ENCODE measurements at regions not wholly inside any gene's neighbourhood (a gene's known extent, or its start where the extent isn't known, plus 50 kb on each side); places are given as distances from the start of the nearest gene placed in this dataset.

DNA sequence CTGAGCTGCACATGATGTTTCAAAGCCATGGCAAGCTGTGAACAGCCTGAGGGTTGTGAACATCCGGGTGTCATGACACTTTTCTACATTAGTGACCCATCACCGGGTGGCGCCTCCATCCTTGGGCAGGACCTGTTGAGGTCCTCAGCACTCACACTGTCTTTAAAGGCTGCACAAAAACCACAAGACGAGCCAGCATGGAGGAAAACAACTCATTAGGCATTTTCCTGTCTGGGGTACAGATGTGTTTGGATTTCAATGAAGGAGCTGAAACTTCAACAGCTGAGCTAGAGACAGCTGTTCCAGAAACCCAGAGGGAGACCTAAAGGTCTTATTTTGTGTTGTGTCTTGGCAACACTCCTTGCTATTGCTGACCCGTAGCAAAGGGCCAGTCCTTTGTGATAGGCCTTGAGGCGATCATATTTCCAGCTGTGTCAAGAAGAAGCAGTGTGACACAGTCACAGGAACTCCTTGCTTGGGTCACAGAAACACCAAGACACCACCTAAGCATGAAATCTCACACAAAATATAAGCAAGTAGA is 151.8 kb upstream of the VLDLR start:
- H3K27me3 ChIP-seq (ENCODE audit: control insufficient read depth in 1 of 2, insufficient read depth in 2 of 2, low read length in 2 of 2): peaks cover 0 to 6% of the 10 kb centered on the region in 2 experiments
- H3K4me1 ChIP-seq (ENCODE audit: insufficient read depth, low read length): no peaks in the 10 kb centered on the region
- H3K36me3 ChIP-seq (ENCODE audit: insufficient read depth, low read length): no peaks in the 10 kb centered on the region
- no peak overlapping the region for H3K4me3 ChIP-seq (ENCODE audit: low read length)
- Mint-ChIP-seq H3K4me1 (ENCODE audit: low read depth) (no peaks in the 10 kb centered on the region), H3K27ac (no peak overlapping the region), H3K9me3 (no peaks in the 10 kb centered on the region), H3K27me3 (peaks cover 23% of the 10 kb centered on the region), H3K4me3 (no peak overlapping the region), H3K36me3 (ENCODE audit: low read depth) (no peaks in the 10 kb centered on the region)
- intact Hi-C loops (cut with DNase I, micrococcal nuclease): no loop called here
- no peak for DNase-seq
- no peak for ATAC-seq (ENCODE audit: poor library complexity)
- no peaks in the 10 kb centered on the region for H3K9me3 ChIP-seq (ENCODE audit: control insufficient read depth in 1 of 2, insufficient read depth in 1 of 2, low read length in 2 of 2)
- TF ChIP-seq, protein P1, sequence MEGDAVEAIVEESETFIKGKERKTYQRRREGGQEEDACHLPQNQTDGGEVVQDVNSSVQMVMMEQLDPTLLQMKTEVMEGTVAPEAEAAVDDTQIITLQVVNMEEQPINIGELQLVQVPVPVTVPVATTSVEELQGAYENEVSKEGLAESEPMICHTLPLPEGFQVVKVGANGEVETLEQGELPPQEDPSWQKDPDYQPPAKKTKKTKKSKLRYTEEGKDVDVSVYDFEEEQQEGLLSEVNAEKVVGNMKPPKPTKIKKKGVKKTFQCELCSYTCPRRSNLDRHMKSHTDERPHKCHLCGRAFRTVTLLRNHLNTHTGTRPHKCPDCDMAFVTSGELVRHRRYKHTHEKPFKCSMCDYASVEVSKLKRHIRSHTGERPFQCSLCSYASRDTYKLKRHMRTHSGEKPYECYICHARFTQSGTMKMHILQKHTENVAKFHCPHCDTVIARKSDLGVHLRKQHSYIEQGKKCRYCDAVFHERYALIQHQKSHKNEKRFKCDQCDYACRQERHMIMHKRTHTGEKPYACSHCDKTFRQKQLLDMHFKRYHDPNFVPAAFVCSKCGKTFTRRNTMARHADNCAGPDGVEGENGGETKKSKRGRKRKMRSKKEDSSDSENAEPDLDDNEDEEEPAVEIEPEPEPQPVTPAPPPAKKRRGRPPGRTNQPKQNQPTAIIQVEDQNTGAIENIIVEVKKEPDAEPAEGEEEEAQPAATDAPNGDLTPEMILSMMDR (IDR thresholded peaks at IDR 0.05): no peak
- no peak overlapping the region for H3K27ac ChIP-seq (ENCODE audit: low read depth in 1 of 2, low read length in 2 of 2)
- CTCF ChIA-PET: no interaction called here
- POLR2A ChIA-PET: no interaction called here

DNA sequence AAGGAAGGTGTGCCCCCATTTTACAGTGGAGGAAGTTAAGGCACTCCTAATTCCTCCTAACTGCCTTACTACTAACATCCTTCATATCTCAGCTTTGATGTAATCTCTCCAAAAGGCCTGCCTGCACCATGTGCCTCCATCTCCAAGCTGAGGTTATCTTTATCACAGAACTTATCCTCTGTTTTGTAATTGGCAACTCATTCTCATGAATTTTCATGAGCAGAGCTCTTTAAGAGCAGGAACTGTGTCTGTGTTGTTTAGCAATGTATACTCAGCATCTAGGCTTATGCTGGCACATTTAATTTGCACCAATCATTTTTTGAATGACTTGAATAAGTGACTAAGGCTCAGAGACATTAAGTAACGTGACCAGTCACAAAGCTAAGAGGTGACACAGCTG is 147.9 kb upstream of the VLDLR start:
- CTCF ChIA-PET: no interaction called here

DNA sequence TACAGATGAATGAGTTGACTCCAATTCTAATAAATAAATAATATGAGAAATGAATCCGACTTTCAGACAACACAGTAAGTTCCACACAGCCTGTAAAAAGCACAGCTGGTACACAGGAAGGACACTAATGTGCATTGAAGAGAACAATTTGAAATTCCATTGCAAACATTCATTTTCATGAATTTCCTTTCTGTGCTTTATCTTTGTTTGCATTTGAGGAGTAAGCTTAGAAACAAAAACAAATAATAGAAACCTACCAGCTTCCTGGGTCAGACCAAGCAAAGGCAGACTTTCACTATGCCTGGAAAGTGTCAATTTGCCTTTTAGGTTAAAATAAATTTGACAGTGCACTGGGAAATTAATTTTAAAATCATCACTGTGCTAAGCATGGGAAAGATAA is 143.8 kb upstream of the VLDLR start:
- H3K4me1 Mint-ChIP-seq (ENCODE audit: low read depth): no peaks in the 10 kb centered on the region
- H3K36me3 ChIP-seq (ENCODE audit: insufficient read depth, low read length): no peaks in the 10 kb centered on the region
- DNase-seq (no peak), ATAC-seq (ENCODE audit: poor library complexity) (no peak)
- H3K27me3 ChIP-seq (ENCODE audit: control insufficient read depth in 1 of 2, insufficient read depth in 2 of 2, low read length in 2 of 2): no peaks in the 10 kb centered on the region
- H3K27me3 Mint-ChIP-seq: peaks cover 7% of the 10 kb centered on the region
- TF ChIP-seq, protein P1 (IDR thresholded peaks at IDR 0.05): no peak
- no peaks in the 10 kb centered on the region for H3K36me3 Mint-ChIP-seq (ENCODE audit: low read depth)
- H3K27ac Mint-ChIP-seq: no peak overlapping the region
- no peak overlapping the region for H3K4me3 ChIP-seq (ENCODE audit: low read length)
- no peaks in the 10 kb centered on the region for H3K9me3 ChIP-seq (ENCODE audit: control insufficient read depth in 1 of 2, insufficient read depth in 1 of 2, low read length in 2 of 2)
- no peak overlapping the region for H3K27ac ChIP-seq (ENCODE audit: low read depth in 1 of 2, low read length in 2 of 2)
- H3K4me3 Mint-ChIP-seq: no peak overlapping the region
- ChIA-PET POLR2A (no interaction called here), CTCF (no interaction called here)
- intact Hi-C loops (cut with DNase I, micrococcal nuclease): no loop called here
- H3K4me1 ChIP-seq (ENCODE audit: insufficient read depth, low read length): no peaks in the 10 kb centered on the region
- H3K9me3 Mint-ChIP-seq: no peaks in the 10 kb centered on the region

More for the DNA sequence above, 147.9 kb upstream of the VLDLR start:
- H3K27ac ChIP-seq (ENCODE audit: low read depth in 1 of 2, low read length in 2 of 2): no peak overlapping the region
- intact Hi-C loops (cut with DNase I, micrococcal nuclease): no loop called here
- no peaks in the 10 kb centered on the region for H3K36me3 Mint-ChIP-seq (ENCODE audit: low read depth)
- H3K9me3 Mint-ChIP-seq: no peaks in the 10 kb centered on the region
- no peaks in the 10 kb centered on the region for H3K4me1 ChIP-seq (ENCODE audit: insufficient read depth, low read length)
- H3K27me3 Mint-ChIP-seq: peaks cover 14% of the 10 kb centered on the region
- H3K9me3 ChIP-seq (ENCODE audit: control insufficient read depth in 1 of 2, insufficient read depth in 1 of 2, low read length in 2 of 2): no peaks in the 10 kb centered on the region
- TF ChIP-seq, protein P1 (IDR thresholded peaks at IDR 0.05): no peak
- H3K4me3 Mint-ChIP-seq: no peak overlapping the region
- H3K27me3 ChIP-seq (ENCODE audit: control insufficient read depth in 1 of 2, insufficient read depth in 2 of 2, low read length in 2 of 2): peaks cover 0 to 5% of the 10 kb centered on the region in 2 experiments
- no peak overlapping the region for H3K27ac Mint-ChIP-seq
- DNase-seq (no peak), ATAC-seq (ENCODE audit: poor library complexity) (no peak)
- no peaks in the 10 kb centered on the region for H3K36me3 ChIP-seq (ENCODE audit: insufficient read depth, low read length)
- H3K4me1 Mint-ChIP-seq (ENCODE audit: low read depth): no peaks in the 10 kb centered on the region
- H3K4me3 ChIP-seq (ENCODE audit: low read length): no peak overlapping the region
- POLR2A ChIA-PET: no interaction called here

Measured in CD4-positive, alpha-beta T cell (primary cell).